Liver (tissue), 3 donors: ENCODE measurements at regions not wholly inside any gene's neighbourhood (a gene's known extent, or its start where the extent isn't known, plus 50 kb on each side); places are given as distances from the start of the nearest gene placed in this dataset.

ENCODE experiments used
- JUND ChIP-seq, 2 donors: IDR thresholded peaks; 2 replicates each; pipeline ENCODE4 v1.6.1; 2016; ENCODE audit warnings: antibody characterized with exemption in 2 of 2
- RAD21 ChIP-seq, 2 donors: IDR thresholded peaks; 2 replicates each; pipeline ENCODE4 v1.6.1; 2016; ENCODE audit warnings: antibody characterized with exemption in 2 of 2, mild to moderate bottlenecking in 2 of 2
- TAF1 ChIP-seq: conservative IDR thresholded peaks from 2 replicates; pipeline ENCODE4 v1.6.1; 2016; ENCODE audit warnings: antibody characterized with exemption, mild to moderate bottlenecking
- YY1 ChIP-seq: IDR thresholded peaks from 2 replicates; pipeline ENCODE4 v1.6.1; 2016; ENCODE audit warnings: antibody characterized with exemption, mild to moderate bottlenecking
- TF ChIP-seq, protein P1 (sequence below): fragments of 150-350 bp; IDR thresholded peaks from 2 replicates; pipeline ENCODE4 v1.5.1; 2017; ENCODE audit warnings: improper control_type of control experiment, low read depth, low read length; ENCODE audit not compliant: missing input control
- donor health status: healthy.
- donor health status: healthy.

DNA sequence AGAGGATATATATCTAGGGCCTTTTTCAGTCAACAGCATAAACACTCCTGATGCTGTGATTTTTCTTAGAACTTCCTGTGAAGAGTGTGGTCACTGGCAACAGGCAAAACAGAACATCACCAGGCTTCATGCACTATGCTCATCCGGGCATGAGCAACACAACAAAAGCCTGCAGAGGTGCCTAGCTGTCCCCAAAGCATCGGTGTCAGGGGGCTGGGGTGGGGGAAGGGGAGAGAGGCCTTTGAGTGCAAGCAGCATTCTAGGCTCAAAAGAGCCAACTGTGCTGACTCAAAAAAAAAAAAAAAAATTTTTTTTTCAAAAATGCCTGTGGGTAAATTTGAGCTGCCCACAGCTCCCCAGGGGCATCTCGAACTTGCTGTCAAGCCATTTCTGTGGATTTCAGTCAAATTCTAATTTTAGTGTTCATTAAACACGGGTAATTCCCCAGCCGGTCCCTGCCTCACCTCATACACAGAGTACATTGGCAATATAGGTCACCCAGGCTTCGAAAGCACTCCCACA is 194.6 kb upstream of the DYNLRB2 start:
- TF ChIP-seq, protein P1, sequence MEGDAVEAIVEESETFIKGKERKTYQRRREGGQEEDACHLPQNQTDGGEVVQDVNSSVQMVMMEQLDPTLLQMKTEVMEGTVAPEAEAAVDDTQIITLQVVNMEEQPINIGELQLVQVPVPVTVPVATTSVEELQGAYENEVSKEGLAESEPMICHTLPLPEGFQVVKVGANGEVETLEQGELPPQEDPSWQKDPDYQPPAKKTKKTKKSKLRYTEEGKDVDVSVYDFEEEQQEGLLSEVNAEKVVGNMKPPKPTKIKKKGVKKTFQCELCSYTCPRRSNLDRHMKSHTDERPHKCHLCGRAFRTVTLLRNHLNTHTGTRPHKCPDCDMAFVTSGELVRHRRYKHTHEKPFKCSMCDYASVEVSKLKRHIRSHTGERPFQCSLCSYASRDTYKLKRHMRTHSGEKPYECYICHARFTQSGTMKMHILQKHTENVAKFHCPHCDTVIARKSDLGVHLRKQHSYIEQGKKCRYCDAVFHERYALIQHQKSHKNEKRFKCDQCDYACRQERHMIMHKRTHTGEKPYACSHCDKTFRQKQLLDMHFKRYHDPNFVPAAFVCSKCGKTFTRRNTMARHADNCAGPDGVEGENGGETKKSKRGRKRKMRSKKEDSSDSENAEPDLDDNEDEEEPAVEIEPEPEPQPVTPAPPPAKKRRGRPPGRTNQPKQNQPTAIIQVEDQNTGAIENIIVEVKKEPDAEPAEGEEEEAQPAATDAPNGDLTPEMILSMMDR = no peak
- no peak for TF ChIP-seq TAF1
- no peak for TF ChIP-seq RAD21 (IDR thresholded peaks at IDR 0.05)
- TF ChIP-seq JUND (IDR thresholded peaks at IDR 0.05) = no peak
- TF ChIP-seq YY1 = no peak
